Endothelial cell (in vitro differentiated cells): ENCODE measurements at regions not wholly inside any gene's neighbourhood (a gene's known extent, or its start where the extent isn't known, plus 50 kb on each side); places are given as distances from the start of the nearest gene placed in this dataset.

ENCODE experiments used
- DNase-seq: peaks from one replicate; pipeline ENCODE4 v3.0.0; 2021; ENCODE audit warnings: low spot score
- H3K27ac Mint-ChIP-seq: one replicate; pipeline ENCODE4 v1.8.0; 2021; ENCODE audit warnings: mixed read lengths, inconsistent platforms; ENCODE audit not compliant: unreplicated experiment
- H3K27me3 Mint-ChIP-seq: one replicate; pipeline ENCODE4 v1.8.0; 2021; ENCODE audit warnings: mild to moderate bottlenecking, moderate library complexity, mixed read lengths, inconsistent platforms; ENCODE audit not compliant: unreplicated experiment
- H3K36me3 Mint-ChIP-seq: one replicate; pipeline ENCODE4 v1.8.0; 2021; ENCODE audit warnings: mild to moderate bottlenecking, low read depth, mixed read lengths, inconsistent platforms; ENCODE audit not compliant: unreplicated experiment
- H3K4me1 Mint-ChIP-seq: one replicate; pipeline ENCODE4 v1.8.0; 2021; ENCODE audit warnings: mild to moderate bottlenecking, mixed read lengths, inconsistent platforms; ENCODE audit not compliant: unreplicated experiment
- H3K4me3 Mint-ChIP-seq: one replicate; pipeline ENCODE4 v1.8.0; 2021; ENCODE audit warnings: mild to moderate bottlenecking, mixed read lengths, inconsistent platforms; ENCODE audit not compliant: unreplicated experiment
- H3K9me3 Mint-ChIP-seq: one replicate; pipeline ENCODE4 v1.8.0; 2021; ENCODE audit warnings: mixed read lengths, inconsistent platforms; ENCODE audit not compliant: unreplicated experiment
- CTCF ChIP-seq: fragments of 200-600 bp; sonication (generic); IDR thresholded peaks from one replicate; pipeline ENCODE4 v1.5.0; 2021; ENCODE audit warnings: antibody characterized with exemption; ENCODE audit not compliant: unreplicated experiment

GRCh38 chr9:20244271-20244670 lies 378.0 kb downstream of the MLLT3 start:
- no peak overlapping the region for H3K4me3 Mint-ChIP-seq
- H3K4me1 Mint-ChIP-seq: peaks cover 3% of the 10 kb centered on the region
- H3K27me3 Mint-ChIP-seq: peaks cover 2% of the 10 kb centered on the region
- TF ChIP-seq CTCF: no peak
- no peaks in the 10 kb centered on the region for H3K9me3 Mint-ChIP-seq
- H3K27ac Mint-ChIP-seq: no peak overlapping the region
- DNase-seq: no peak
- H3K36me3 Mint-ChIP-seq: no peaks in the 10 kb centered on the region

- H3K27me3 Mint-ChIP-seq: peaks cover 2% of the 10 kb centered on the region
- peaks cover 3% of the 10 kb centered on the region for H3K4me1 Mint-ChIP-seq
- H3K27ac Mint-ChIP-seq: no peak overlapping the region
- H3K9me3 Mint-ChIP-seq: no peaks in the 10 kb centered on the region
- H3K36me3 Mint-ChIP-seq: no peaks in the 10 kb centered on the region
- no peak for DNase-seq
- H3K4me3 Mint-ChIP-seq: no peak overlapping the region
- TF ChIP-seq CTCF: no peak
Observed at GRCh38 chr9:20243841-20244240, 378.5 kb downstream of the MLLT3 start.

GRCh38 chr9:20242510-20243189 lies 379.6 kb downstream of the MLLT3 start:
- H3K9me3 Mint-ChIP-seq: no peaks in the 10 kb centered on the region
- peaks cover 2% of the 10 kb centered on the region for H3K27me3 Mint-ChIP-seq
- H3K4me3 Mint-ChIP-seq: no peak overlapping the region
- H3K27ac Mint-ChIP-seq: no peak overlapping the region
- peaks cover 3% of the 10 kb centered on the region for H3K4me1 Mint-ChIP-seq
- no peak for DNase-seq
- H3K36me3 Mint-ChIP-seq: no peaks in the 10 kb centered on the region
- no peak for TF ChIP-seq CTCF

DNA sequence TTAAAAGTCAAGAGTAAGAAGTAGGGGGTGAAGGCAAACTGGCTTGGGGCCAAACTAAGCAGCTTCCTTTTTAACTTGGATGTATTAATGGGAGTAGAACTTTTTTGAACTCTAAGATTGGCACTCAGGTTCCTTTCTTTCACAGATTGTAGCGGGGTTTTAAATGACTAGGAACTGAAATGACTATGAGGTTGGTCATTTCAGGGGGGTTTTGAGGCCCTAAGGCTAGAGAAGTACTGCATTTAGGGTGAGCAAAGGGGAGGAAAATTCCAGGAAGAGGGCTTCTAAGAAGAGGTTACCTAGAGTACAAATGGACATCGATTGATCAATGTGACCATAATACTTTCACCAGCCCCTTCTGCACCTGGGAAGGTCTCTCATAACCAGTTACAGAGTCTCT lies 381.8 kb downstream of the MLLT3 start:
- Mint-ChIP-seq H3K9me3 (no peaks in the 10 kb centered on the region), H3K36me3 (no peaks in the 10 kb centered on the region), H3K27ac (no peak overlapping the region), H3K4me1 (peaks cover 3% of the 10 kb centered on the region), H3K4me3 (no peak overlapping the region), H3K27me3 (peaks cover 2% of the 10 kb centered on the region)
- TF ChIP-seq CTCF: no peak
- DNase-seq: no peak

DNA sequence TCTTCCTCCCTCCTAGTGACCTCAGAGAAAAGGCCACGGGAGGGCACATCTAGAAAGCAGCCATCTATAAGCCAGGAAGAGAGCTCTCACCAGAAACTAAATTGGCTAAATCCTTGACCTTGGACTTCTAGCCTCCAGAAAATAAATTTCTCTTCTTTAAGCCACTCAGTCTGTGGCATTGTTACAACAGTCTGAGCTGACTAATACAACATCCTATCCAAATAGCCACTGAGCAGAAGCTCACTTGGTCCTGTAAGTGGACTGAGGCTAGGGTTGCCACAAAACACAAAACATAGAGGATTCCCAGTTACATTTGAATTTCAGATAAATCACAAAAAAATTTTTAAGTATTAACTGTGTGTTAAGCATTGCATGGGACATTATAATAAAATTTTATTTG lies 383.4 kb downstream of the MLLT3 start:
- no peak for DNase-seq
- Mint-ChIP-seq H3K27ac (no peak overlapping the region), H3K36me3 (peaks cover 4% of the 10 kb centered on the region), H3K4me3 (no peak overlapping the region), H3K4me1 (peaks cover 3% of the 10 kb centered on the region), H3K27me3 (no peaks in the 10 kb centered on the region), H3K9me3 (no peaks in the 10 kb centered on the region)
- TF ChIP-seq CTCF: no peak
